ENCODE measurements at regions not wholly inside any gene's neighbourhood (a gene's known extent, or its start where the extent isn't known, plus 50 kb on each side); places are given as distances from the start of the nearest gene placed in this dataset.

- H2AFZ ChIP-seq (ENCODE audit: insufficient read depth, low read depth, low read length, poor library complexity, severe bottlenecking): no peak overlapping the region
- no peaks in the 10 kb centered on the region for H4K20me1 ChIP-seq (ENCODE audit: insufficient read depth, low read length)
- no peak overlapping the region for H3K9ac ChIP-seq (ENCODE audit: insufficient read depth, low read length, poor library complexity, severe bottlenecking)
- no peaks in the 10 kb centered on the region for H3K4me1 ChIP-seq (ENCODE audit: control insufficient read depth in 1 of 2, insufficient read depth in 2 of 2, low read length in 2 of 2)
- no peaks in the 10 kb centered on the region for H3K36me3 ChIP-seq (replicated peaks in 1 of 2; ENCODE audit: control insufficient read depth in 1 of 2, insufficient read depth in 2 of 2, low read length in 2 of 2)
- H3K4me3 Mint-ChIP-seq: no peak overlapping the region
- peaks cover 6% of the 10 kb centered on the region in 2 donors for H3K9me3 ChIP-seq (replicated peaks in 1 of 2; ENCODE audit: control insufficient read depth in 1 of 2, insufficient read depth in 1 of 2, low read length in 2 of 2)
- peaks cover 0 to 1% (median 0%) of the 10 kb centered on the region in 3 donors for H3K27me3 Mint-ChIP-seq (ENCODE audit: low read depth in 3 of 3)
- WGBS (ENCODE audit: insufficient coverage): no CpG with 5 or more reads among the region's 1 CpG
- H3K4me1 Mint-ChIP-seq: no peaks in the 10 kb centered on the region
- peaks cover 0 to 10% (median 2%) of the 10 kb centered on the region in 7 donors for H3K9me3 Mint-ChIP-seq
- H3K79me2 ChIP-seq (ENCODE audit: insufficient read depth, low read length): no peaks in the 10 kb centered on the region
- no peak for DNase-seq
- H3K36me3 Mint-ChIP-seq: no peaks in the 10 kb centered on the region
- no peak overlapping the region for H3K4me3 ChIP-seq (replicated peaks in 1 of 3; ENCODE audit: low read depth in 2 of 3, low read length in 3 of 3)
- TF ChIP-seq CTCF (IDR thresholded peaks at IDR 0.05): no peak
- H3K27ac ChIP-seq (ENCODE audit: low read depth in 1 of 2, low read length in 2 of 2): no peak overlapping the region
- intact Hi-C loops (cut with micrococcal nuclease): no loop called here
- H3K27ac Mint-ChIP-seq: no peak overlapping the region
- no peaks in the 10 kb centered on the region for H3K27me3 ChIP-seq (ENCODE audit: control insufficient read depth in 2 of 2, insufficient read depth in 2 of 2, low read length in 2 of 2)
- no peak overlapping the region for H3K4me2 ChIP-seq (replicated peaks; ENCODE audit: extremely low read depth, low read length, poor library complexity, severe bottlenecking)
These were observed 311.3 kb upstream of the HS3ST1 start for GRCh38 chr4:11739992-11740391.

GRCh38 chr4:11736978-11737377 is 308.3 kb upstream of the HS3ST1 start:
- Histone ChIP-seq H3K4me2 (replicated peaks; ENCODE audit: extremely low read depth, low read length, poor library complexity, severe bottlenecking) (no peak overlapping the region), H3K4me1 (ENCODE audit: control insufficient read depth in 1 of 2, insufficient read depth in 2 of 2, low read length in 2 of 2) (no peaks in the 10 kb centered on the region), H3K79me2 (ENCODE audit: insufficient read depth, low read length) (no peaks in the 10 kb centered on the region), H4K20me1 (ENCODE audit: insufficient read depth, low read length) (no peaks in the 10 kb centered on the region), H3K36me3 (replicated peaks in 1 of 2; ENCODE audit: control insufficient read depth in 1 of 2, insufficient read depth in 2 of 2, low read length in 2 of 2) (no peaks in the 10 kb centered on the region), H3K4me3 (replicated peaks in 1 of 3; ENCODE audit: low read depth in 2 of 3, low read length in 3 of 3) (no peak overlapping the region), H3K27ac (ENCODE audit: low read depth in 1 of 2, low read length in 2 of 2) (no peak overlapping the region), H3K9me3 (replicated peaks in 1 of 2; ENCODE audit: control insufficient read depth in 1 of 2, insufficient read depth in 1 of 2, low read length in 2 of 2) (peaks cover 6% of the 10 kb centered on the region in 2 donors), H3K27me3 (ENCODE audit: control insufficient read depth in 2 of 2, insufficient read depth in 2 of 2, low read length in 2 of 2) (no peaks in the 10 kb centered on the region), H3K9ac (ENCODE audit: insufficient read depth, low read length, poor library complexity, severe bottlenecking) (no peak overlapping the region), H2AFZ (ENCODE audit: insufficient read depth, low read depth, low read length, poor library complexity, severe bottlenecking) (no peak overlapping the region)
- Mint-ChIP-seq H3K4me3 (no peak overlapping the region), H3K27ac (no peak overlapping the region), H3K4me1 (no peaks in the 10 kb centered on the region), H3K27me3 (ENCODE audit: low read depth in 3 of 3) (peaks cover 0 to 1% (median 0%) of the 10 kb centered on the region in 3 donors), H3K9me3 (peaks cover 0 to 10% (median 2%) of the 10 kb centered on the region in 7 donors), H3K36me3 (no peaks in the 10 kb centered on the region)
- DNase-seq: no peak
- no CpG with 5 or more reads among the region's 2 CpGs for WGBS (ENCODE audit: insufficient coverage)
- TF ChIP-seq CTCF (IDR thresholded peaks at IDR 0.05): no peak
- intact Hi-C loops (cut with micrococcal nuclease): no loop called here
